ENCODE measurements at regions not wholly inside any gene's neighbourhood (a gene's known extent, or its start where the extent isn't known, plus 50 kb on each side); places are given as distances from the start of the nearest gene placed in this dataset.

- no peak for TF ChIP-seq ZNF274 (IDR thresholded peaks at IDR 0.05; ENCODE audit: low read depth, low read length)
- no peak overlapping the region for H3K4me3 ChIP-seq (ENCODE audit: low read length)
Observed at GRCh38 chr9:81379655-81380054, 309.7 kb downstream of the TLE1 start.

GRCh38 chr9:81377921-81378320 is 311.4 kb downstream of the TLE1 start:
- TF ChIP-seq ZNF274 (IDR thresholded peaks at IDR 0.05; ENCODE audit: low read depth, low read length): no peak
- H3K4me3 ChIP-seq (ENCODE audit: low read length): no peak overlapping the region

DNA sequence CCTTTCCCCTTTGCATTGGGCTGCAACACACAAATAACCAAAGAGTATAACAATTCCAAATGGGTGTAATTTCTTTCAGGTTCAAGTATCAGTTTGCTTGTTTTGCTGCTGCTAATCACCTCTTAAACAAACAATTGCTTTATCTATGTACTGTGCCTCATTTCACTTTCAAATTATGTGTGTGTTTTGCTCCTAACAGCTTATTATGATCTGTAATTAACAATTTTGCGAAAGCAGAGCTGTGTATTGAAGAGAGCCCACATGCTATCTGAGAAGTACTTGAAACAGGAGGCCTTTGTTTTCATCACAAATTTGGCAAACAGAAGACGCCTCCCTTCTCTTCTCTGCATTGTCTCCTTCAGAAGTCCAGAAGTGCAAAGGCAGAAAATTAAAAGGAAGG is 312.0 kb downstream of the TLE1 start:
- no peak for TF ChIP-seq ZNF274 (IDR thresholded peaks at IDR 0.05; ENCODE audit: low read depth, low read length)

GRCh38 chr9:81375187-81376100 is 313.9 kb downstream of the TLE1 start:
- no peak overlapping the region for H3K4me3 ChIP-seq (ENCODE audit: low read length)
- TF ChIP-seq ZNF274 (IDR thresholded peaks at IDR 0.05; ENCODE audit: low read depth, low read length): no peak

More for the DNA sequence above, 312.0 kb downstream of the TLE1 start:
- no peak overlapping the region for H3K4me3 ChIP-seq (ENCODE audit: low read length)

DNA sequence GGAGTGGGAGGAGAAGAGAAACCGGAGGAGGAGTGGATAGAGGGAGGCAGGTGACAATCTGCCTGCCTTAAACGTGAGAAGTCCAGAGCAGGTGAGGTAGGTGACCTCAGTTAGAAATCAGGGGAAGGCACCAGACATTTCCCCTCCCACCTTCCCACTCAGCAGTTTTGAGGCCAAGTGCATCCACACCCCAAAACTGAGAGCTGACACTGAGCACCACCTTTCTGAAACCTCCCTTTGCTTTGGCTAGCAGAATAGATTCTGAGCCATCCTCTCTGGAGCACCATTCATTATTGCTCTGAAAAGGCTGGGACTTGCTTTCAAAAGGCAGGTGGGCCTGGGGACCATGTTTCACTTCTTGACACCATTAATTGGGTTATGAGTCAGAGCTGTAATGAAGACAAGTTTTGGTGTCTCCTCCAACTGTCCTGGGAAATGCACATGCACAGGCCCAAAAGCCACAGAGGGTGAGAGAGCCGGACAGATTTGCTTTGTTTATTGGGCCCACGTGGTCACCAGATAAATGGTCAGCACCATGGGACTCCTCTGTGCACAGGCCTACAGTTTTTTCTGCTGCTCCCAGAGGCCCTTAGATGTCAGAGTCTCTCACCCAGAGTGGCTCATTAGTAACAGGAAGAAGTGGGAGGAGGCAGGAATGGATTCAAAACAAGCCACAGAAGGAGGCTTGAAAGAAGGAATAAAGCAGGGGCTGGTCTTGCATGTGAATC is 314.7 kb downstream of the TLE1 start:
- TF ChIP-seq ZNF274 (IDR thresholded peaks at IDR 0.05; ENCODE audit: low read depth, low read length): no peak

DNA sequence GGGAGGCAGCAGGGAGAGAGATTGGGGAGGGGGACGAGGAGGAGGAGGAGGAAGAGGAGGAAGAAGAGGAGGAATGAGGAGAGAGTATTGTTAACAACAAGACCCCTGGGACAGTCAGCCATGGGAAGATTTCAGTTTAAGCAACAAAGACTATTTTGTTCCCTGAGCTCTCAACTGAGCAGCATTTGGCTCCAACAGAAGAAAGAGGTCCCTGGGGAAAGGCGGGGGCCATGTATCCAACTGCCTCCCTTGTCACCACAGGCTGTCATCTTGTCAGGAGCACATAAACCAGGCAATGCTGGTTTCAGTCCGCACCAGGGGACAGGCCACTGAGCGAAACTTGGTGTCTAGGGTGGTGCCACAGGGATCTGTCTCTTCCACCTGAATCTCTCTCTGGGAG is 316.1 kb downstream of the TLE1 start:
- H3K4me3 ChIP-seq (ENCODE audit: low read length): no peak overlapping the region

More for the DNA sequence above, 314.7 kb downstream of the TLE1 start:
- H3K4me3 ChIP-seq (ENCODE audit: low read length): no peak overlapping the region

GRCh38 chr9:81372628-81373191 is 316.6 kb downstream of the TLE1 start:
- H3K4me3 ChIP-seq (ENCODE audit: low read length): no peak overlapping the region
- TF ChIP-seq ZNF274 (IDR thresholded peaks at IDR 0.05; ENCODE audit: low read depth, low read length): no peak

More for the DNA sequence above, 316.1 kb downstream of the TLE1 start:
- TF ChIP-seq ZNF274 (IDR thresholded peaks at IDR 0.05; ENCODE audit: low read depth, low read length): no peak

DNA sequence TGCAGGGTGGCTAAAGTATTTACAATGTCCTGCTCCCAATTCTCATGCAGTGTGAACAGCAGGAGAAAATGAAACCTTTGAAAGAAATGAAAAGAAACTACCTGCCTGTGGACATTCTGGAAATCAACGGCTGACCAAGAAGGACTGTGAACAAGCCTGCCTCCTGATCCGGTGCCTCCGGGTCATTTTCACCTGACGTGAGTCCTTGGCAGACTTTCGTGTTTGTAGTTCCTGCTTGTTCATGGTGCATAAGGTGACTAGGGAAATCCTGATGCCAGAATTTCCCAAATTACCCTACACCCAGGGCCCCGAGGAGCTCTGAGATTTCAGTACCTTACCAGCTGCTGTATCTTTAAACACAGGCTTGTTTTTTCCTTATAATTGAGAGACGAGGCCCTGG is 317.5 kb downstream of the TLE1 start:
- no peak overlapping the region for H3K4me3 ChIP-seq (ENCODE audit: low read length)
- TF ChIP-seq ZNF274 (IDR thresholded peaks at IDR 0.05; ENCODE audit: low read depth, low read length): no peak

DNA sequence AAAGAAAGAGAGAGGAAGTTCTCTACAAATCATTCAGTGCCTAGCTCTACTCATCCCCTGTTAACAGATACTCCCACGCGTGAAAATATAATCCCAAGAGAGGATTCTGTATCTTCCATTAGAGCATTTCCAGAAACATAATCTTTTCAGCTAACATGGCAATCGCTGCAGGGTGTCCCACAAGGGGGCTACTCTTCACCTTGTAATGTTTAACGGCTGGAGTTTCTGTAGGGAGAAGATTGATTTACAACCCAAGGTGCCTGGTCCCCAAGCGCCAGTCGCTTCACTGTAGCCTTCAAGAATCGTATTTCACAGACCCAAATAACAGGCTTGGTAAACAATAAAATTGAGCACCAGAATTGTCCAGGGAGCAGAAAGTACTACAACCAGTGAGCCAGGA is 318.7 kb downstream of the TLE1 start:
- no peak overlapping the region for H3K4me3 ChIP-seq (ENCODE audit: low read length)
- TF ChIP-seq ZNF274 (IDR thresholded peaks at IDR 0.05; ENCODE audit: low read depth, low read length): no peak

DNA sequence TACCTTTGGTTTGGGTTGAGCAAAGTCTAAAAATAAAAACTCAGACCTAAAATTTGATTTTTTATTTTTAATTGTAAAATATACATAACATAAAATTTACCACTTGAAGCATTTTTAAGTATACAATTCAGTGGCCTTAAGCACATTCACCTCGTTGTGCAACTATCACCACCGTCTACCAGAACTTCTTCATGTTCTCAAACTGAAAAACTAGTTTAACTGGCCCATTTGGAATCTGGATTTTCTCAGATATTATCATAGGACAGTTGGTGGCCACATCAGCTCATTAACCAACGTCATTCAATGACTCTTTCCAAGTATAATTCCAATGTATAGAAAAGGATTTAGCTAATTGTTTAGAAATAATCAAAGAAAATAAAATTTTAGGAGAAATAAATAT is 319.3 kb downstream of the TLE1 start:
- TF ChIP-seq ZNF274 (IDR thresholded peaks at IDR 0.05; ENCODE audit: low read depth, low read length): no peak

DNA sequence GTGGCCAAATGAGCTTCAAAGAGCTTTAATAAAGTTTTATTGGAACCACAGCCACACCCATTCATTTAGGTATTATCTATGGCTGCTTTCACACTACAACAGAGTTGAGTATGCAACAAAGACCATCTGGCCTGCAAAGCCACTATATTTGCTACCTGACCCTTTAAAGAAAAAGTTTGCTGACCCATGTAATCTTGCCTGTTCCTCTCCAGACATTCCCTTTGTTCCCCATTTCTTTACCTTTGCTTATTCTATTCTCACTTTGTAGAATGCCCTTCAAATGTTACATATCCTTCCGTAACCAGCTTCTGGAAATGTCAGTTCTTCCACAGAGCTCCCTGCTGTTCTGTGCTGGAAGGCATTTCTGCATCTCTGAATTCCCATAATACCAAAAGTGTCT is 320.2 kb downstream of the TLE1 start:
- H3K4me3 ChIP-seq (ENCODE audit: low read length): no peak overlapping the region
- no peak for TF ChIP-seq ZNF274 (IDR thresholded peaks at IDR 0.05; ENCODE audit: low read depth, low read length)

More for the DNA sequence above, 319.3 kb downstream of the TLE1 start:
- H3K4me3 ChIP-seq (ENCODE audit: low read length): no peak overlapping the region

DNA sequence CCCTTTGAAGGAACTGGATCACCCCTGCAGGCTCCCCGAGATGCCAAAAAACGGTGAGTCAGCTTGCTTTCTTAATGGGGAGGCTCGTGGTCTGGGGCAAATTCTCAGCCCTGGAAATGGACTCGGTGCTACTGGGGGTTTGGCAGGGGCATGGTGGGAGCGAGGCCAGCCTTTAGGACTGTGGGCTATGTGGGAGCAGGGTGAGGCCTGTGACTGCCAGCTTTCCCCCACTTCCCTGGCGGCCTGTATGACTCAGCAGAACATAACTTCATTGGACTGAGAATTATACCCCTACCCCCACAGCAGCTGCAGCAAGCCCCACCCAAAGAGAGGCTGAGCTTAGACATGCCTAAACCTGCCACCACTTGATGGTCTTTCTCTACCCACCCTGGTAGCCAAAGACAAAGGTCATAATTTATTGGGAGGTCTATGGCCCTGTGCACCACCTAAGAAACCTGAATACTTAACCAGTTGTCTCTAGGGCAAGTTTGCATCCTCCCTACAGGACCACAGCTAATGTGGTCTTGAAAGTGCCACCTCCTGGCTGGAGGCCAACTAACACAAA is 325.3 kb downstream of the TLE1 start:
- no peak for TF ChIP-seq ZNF274 (IDR thresholded peaks at IDR 0.05; ENCODE audit: low read depth, low read length)
- no peak overlapping the region for H3K4me3 ChIP-seq (ENCODE audit: low read length)

GRCh38 chr9:81361296-81361695 is 328.1 kb downstream of the TLE1 start:
- TF ChIP-seq ZNF274 (IDR thresholded peaks at IDR 0.05; ENCODE audit: low read depth, low read length): no peak
- no peak overlapping the region for H3K4me3 ChIP-seq (ENCODE audit: low read length)

GRCh38 chr9:81351166-81351565 is 338.2 kb downstream of the TLE1 start:
- no peak for TF ChIP-seq ZNF274 (IDR thresholded peaks at IDR 0.05; ENCODE audit: low read depth, low read length)
- no peak overlapping the region for H3K4me3 ChIP-seq (ENCODE audit: low read length)

Data from GM08714 (cell line).